ENCODE measurements at regions not wholly inside any gene's neighbourhood (a gene's known extent, or its start where the extent isn't known, plus 50 kb on each side); places are given as distances from the start of the nearest gene placed in this dataset.

- Histone ChIP-seq H3K4me1 (no peaks in the 10 kb centered on the region), H3K9me3 (no peaks in the 10 kb centered on the region), H3K27ac (no peak overlapping the region), H3K4me3 (no peak overlapping the region), H3K27me3 (peaks cover 0 to 6% of the 10 kb centered on the region in 2 donors), H3K36me3 (no peaks in the 10 kb centered on the region)
- intact Hi-C loops (cut with DNase I; ENCODE audit: low total_unique reads): no loop called here
- TF ChIP-seq POLR2A (IDR thresholded peaks at IDR 0.05) (no peak), CTCF (IDR thresholded peaks at IDR 0.05) (no peak)
- DNase-seq: no peak
Measured at GRCh38 chr10:107708981-107709380, 544.5 kb upstream of the SORCS1 start.

- H3K27ac ChIP-seq: no peak overlapping the region
- TF ChIP-seq POLR2A (IDR thresholded peaks at IDR 0.05) (no peak), CTCF (IDR thresholded peaks at IDR 0.05) (no peak)
- no peak for DNase-seq
- H3K4me3 ChIP-seq: no peak overlapping the region
- intact Hi-C loops (cut with DNase I; ENCODE audit: low total_unique reads): no loop called here
- no peaks in the 10 kb centered on the region for H3K9me3 ChIP-seq
- H3K27me3 ChIP-seq: no peaks in the 10 kb centered on the region
- no peaks in the 10 kb centered on the region for H3K36me3 ChIP-seq
- no peaks in the 10 kb centered on the region for H3K4me1 ChIP-seq
Measured at GRCh38 chr10:107706096-107706725, 541.7 kb upstream of the SORCS1 start.

- Histone ChIP-seq H3K4me1 (no peaks in the 10 kb centered on the region), H3K36me3 (no peaks in the 10 kb centered on the region), H3K4me3 (no peak overlapping the region), H3K9me3 (no peaks in the 10 kb centered on the region), H3K27ac (no peak overlapping the region), H3K27me3 (no peaks in the 10 kb centered on the region)
- intact Hi-C loops (cut with DNase I; ENCODE audit: low total_unique reads): no loop called here
- TF ChIP-seq CTCF (IDR thresholded peaks at IDR 0.05): no peak
- TF ChIP-seq POLR2A (IDR thresholded peaks at IDR 0.05): no peak
- no peak for DNase-seq
Measured at GRCh38 chr10:107701943-107702342, 537.4 kb upstream of the SORCS1 start.

GRCh38 chr10:107692072-107692471 is 527.6 kb upstream of the SORCS1 start:
- Histone ChIP-seq H3K27me3 (no peaks in the 10 kb centered on the region), H3K4me3 (no peak overlapping the region), H3K4me1 (no peaks in the 10 kb centered on the region), H3K9me3 (no peaks in the 10 kb centered on the region), H3K36me3 (no peaks in the 10 kb centered on the region), H3K27ac (no peak overlapping the region)
- DNase-seq: no peak
- intact Hi-C loops (cut with DNase I; ENCODE audit: low total_unique reads): no loop called here
- no peak for TF ChIP-seq CTCF (IDR thresholded peaks at IDR 0.05)

DNA sequence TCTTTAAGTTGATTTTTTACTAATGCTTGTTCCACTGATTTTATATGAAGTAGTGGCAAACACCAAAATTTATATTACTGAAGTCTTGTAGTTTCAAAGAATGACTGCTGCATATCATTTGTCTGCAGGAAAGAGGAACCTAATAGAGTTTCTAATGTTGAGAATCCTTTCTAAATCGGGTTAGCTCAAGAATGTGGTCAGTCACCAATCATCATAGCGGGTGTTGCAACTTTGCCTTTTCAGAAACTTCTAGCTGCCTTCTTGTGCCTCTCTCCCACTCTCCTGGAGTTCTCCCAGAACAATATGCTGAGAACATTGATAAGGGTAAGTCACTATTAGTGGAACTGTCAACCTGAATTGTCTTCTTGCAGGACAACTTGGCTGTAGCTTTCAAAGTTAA is 524.8 kb upstream of the SORCS1 start:
- Histone ChIP-seq H3K27ac (no peak overlapping the region), H3K4me3 (no peak overlapping the region), H3K27me3 (no peaks in the 10 kb centered on the region), H3K9me3 (no peaks in the 10 kb centered on the region), H3K36me3 (no peaks in the 10 kb centered on the region), H3K4me1 (no peaks in the 10 kb centered on the region)
- intact Hi-C loops (cut with DNase I; ENCODE audit: low total_unique reads): no loop called here
- DNase-seq: no peak
- TF ChIP-seq POLR2A (IDR thresholded peaks at IDR 0.05) (no peak), CTCF (IDR thresholded peaks at IDR 0.05) (no peak)

All from uterus (tissue), 3 donors.